ENCODE measurements at regions not wholly inside any gene's neighbourhood (a gene's known extent, or its start where the extent isn't known, plus 50 kb on each side); places are given as distances from the start of the nearest gene placed in this dataset.

DNA sequence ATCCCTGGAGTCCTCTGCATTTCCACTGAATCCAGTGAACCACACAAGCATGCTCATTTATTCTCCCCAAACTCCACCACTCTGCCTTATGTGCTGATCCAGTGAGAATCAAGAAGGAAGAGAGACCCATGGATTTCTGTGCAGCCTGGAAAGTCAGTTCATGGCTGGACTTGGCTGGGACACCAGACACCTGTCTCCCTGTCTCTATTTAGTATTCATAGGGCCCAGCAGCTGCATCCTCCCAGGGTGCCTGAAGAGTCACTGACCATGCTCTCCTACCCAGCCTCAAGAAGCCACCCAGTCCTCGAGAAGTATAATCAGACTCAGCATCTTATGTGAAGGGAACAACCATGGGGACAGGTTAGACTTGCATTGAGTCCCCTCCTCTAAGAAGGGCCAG, 83.2 kb downstream of the ZNF280B start:
- ChIA-PET POLR2A (interaction anchor here (0.7 to 1.3 kb wide), 3 partner anchors 11 to 29 kb away, joined by 3 read pairs; no protein-coding TSS in a partner anchor), CTCF (ENCODE audit: unreplicated experiment) (no interaction called here)
- intact Hi-C loops (cut with micrococcal nuclease; ENCODE audit: unreplicated experiment), result no loop called here

DNA sequence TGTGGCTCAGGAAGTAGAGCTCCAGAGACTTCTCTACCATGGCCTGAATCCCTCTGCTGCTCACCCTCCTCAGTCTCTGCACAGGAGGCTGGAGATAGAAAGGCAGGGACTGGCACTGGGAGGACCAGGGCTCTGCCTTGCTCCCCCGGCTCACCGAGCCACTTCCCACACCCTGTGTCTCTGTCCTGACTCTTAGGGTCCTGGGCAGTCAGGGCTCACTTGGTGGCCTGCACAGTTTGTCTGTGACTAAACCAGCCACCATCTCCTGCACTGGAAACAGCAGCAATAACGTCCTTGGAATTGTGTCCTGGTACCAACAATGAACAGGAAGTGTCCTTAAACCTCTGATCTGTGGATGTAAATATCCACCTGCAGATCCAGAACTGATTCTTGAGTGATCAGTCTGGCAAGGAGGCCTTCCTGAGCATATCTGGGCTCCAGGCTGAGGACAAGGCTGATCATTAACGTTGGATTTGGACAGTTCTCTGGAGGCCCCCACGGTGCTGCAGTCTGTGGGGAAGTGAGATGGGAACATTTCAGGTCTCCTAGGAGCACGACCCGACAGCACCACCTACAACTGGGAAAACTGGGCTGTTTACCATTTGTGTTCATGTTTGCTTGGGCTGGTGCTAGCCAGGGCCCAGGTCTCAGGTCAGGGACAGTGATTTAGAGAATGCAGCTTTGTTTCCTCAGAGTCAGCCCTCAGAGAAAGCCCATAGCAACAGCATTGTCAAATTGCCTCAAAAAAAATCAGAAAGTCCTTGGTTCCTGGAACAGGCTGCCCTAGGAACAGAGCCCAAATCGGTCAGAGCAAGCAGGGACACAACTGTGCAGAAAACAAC, 82.5 kb downstream of the ZNF280B start:
- ChIA-PET CTCF (ENCODE audit: unreplicated experiment) (interaction anchor here (0.6 kb wide), 1 partner anchor 46 kb away, joined by 4 read pairs; no protein-coding TSS in a partner anchor), POLR2A (interaction anchor here (1.1 to 1.3 kb wide), 2 partner anchors 12 to 15 kb away, joined by 3 read pairs; no protein-coding TSS in a partner anchor)
- no peaks in the 10 kb centered on the region for H3K36me3 ChIP-seq (ENCODE audit: insufficient read depth, low read length)
- no TSS peak for BruUV-seq (replicated peaks)
- H4K20me1 ChIP-seq (ENCODE audit: insufficient read depth, low read length), result no peaks in the 10 kb centered on the region
- no peaks in the 10 kb centered on the region for H3K9me3 ChIP-seq (ENCODE audit: low read length)
- H3K4me2 ChIP-seq (ENCODE audit: low read length), result peak overlapping the region; percentile 55
- intact Hi-C loops (cut with micrococcal nuclease; ENCODE audit: unreplicated experiment), result no loop called here
- peak overlapping the region; percentile 87 for H2AFZ ChIP-seq (ENCODE audit: low read length)
- H3K9me2 ChIP-seq (ENCODE audit: insufficient read depth, low read length), result no peaks in the 10 kb centered on the region
- DNase-seq (ENCODE audit: low spot score), result no peak
- no peak overlapping the region for H3K4me3 ChIP-seq (ENCODE audit: low read depth, low read length, poor library complexity, severe bottlenecking)
- H3K4me1 ChIP-seq (ENCODE audit: insufficient read depth, low read length, poor library complexity, severe bottlenecking), result peaks cover 88% of the 10 kb centered on the region
- no peak for TF ChIP-seq EZH2phosphoT487 (IDR thresholded peaks at IDR 0.05; ENCODE audit: borderline replicate concordance, low read depth, low read length)
- TF ChIP-seq, protein P1, sequence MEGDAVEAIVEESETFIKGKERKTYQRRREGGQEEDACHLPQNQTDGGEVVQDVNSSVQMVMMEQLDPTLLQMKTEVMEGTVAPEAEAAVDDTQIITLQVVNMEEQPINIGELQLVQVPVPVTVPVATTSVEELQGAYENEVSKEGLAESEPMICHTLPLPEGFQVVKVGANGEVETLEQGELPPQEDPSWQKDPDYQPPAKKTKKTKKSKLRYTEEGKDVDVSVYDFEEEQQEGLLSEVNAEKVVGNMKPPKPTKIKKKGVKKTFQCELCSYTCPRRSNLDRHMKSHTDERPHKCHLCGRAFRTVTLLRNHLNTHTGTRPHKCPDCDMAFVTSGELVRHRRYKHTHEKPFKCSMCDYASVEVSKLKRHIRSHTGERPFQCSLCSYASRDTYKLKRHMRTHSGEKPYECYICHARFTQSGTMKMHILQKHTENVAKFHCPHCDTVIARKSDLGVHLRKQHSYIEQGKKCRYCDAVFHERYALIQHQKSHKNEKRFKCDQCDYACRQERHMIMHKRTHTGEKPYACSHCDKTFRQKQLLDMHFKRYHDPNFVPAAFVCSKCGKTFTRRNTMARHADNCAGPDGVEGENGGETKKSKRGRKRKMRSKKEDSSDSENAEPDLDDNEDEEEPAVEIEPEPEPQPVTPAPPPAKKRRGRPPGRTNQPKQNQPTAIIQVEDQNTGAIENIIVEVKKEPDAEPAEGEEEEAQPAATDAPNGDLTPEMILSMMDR (conservative IDR thresholded peaks at IDR 0.05; ENCODE audit: low read length), result no peak
- H3K27ac ChIP-seq (ENCODE audit: low read depth, low read length, poor library complexity, severe bottlenecking), result no peak overlapping the region
- no peaks in the 10 kb centered on the region for H3K79me2 ChIP-seq (ENCODE audit: insufficient read depth, low read depth, low read length)

More for the DNA sequence above, 83.2 kb downstream of the ZNF280B start:
- no peak overlapping the region for H3K4me3 ChIP-seq (ENCODE audit: low read depth, low read length, poor library complexity, severe bottlenecking)
- H3K4me2 ChIP-seq (ENCODE audit: low read length), result peak overlapping the region; percentile 55
- no peak overlapping the region for H3K27ac ChIP-seq (ENCODE audit: low read depth, low read length, poor library complexity, severe bottlenecking)
- H3K36me3 ChIP-seq (ENCODE audit: insufficient read depth, low read length), result no peaks in the 10 kb centered on the region
- TF ChIP-seq EZH2phosphoT487 (IDR thresholded peaks at IDR 0.05; ENCODE audit: borderline replicate concordance, low read depth, low read length), result no peak
- TF ChIP-seq, protein P1 (conservative IDR thresholded peaks at IDR 0.05; ENCODE audit: low read length), result no peak
- no peaks in the 10 kb centered on the region for H3K79me2 ChIP-seq (ENCODE audit: insufficient read depth, low read depth, low read length)
- no peaks in the 10 kb centered on the region for H3K9me2 ChIP-seq (ENCODE audit: insufficient read depth, low read length)
- H2AFZ ChIP-seq (ENCODE audit: low read length), result peak overlapping the region; percentile 87; the same call in 1 of the 2 replicates
- peak; percentile 49 for DNase-seq (ENCODE audit: low spot score)
- BruUV-seq (replicated peaks), result no TSS peak
- H4K20me1 ChIP-seq (ENCODE audit: insufficient read depth, low read length), result no peaks in the 10 kb centered on the region
- no peaks in the 10 kb centered on the region for H3K9me3 ChIP-seq (ENCODE audit: low read length)
- H3K4me1 ChIP-seq (ENCODE audit: insufficient read depth, low read length, poor library complexity, severe bottlenecking), result peaks cover 83% of the 10 kb centered on the region
